ENCODE measurements at regions not wholly inside any gene's neighbourhood (a gene's known extent, or its start where the extent isn't known, plus 50 kb on each side); places are given as distances from the start of the nearest gene placed in this dataset.

GRCh38 chr6:44049163-44049988 is 77.9 kb downstream of the MRPL14 start:
- TF ChIP-seq REST (IDR thresholded peaks at IDR 0.05; ENCODE audit: insufficient read depth in 1 of 2, low read depth in 2 of 2, low read length in 2 of 2) (no peak), TAF1 (IDR thresholded peaks at IDR 0.05; ENCODE audit: borderline replicate concordance, insufficient read depth, low read length) (no peak), FOXP2 (optimal IDR thresholded peaks at IDR 0.05; ENCODE audit: borderline replicate concordance, extremely low read depth, extremely low read length, insufficient read depth) (no peak), SIN3A (IDR thresholded peaks at IDR 0.05; ENCODE audit: borderline replicate concordance, insufficient read depth, low read length) (no peak), POLR2AphosphoS5 (IDR thresholded peaks at IDR 0.05; ENCODE audit: low read depth, low read length) (no peak)

GRCh38 chr6:44048277-44048676 is 79.0 kb downstream of the MRPL14 start:
- TF ChIP-seq TAF1 (IDR thresholded peaks at IDR 0.05; ENCODE audit: borderline replicate concordance, insufficient read depth, low read length) = no peak
- no peak for TF ChIP-seq SIN3A (IDR thresholded peaks at IDR 0.05; ENCODE audit: borderline replicate concordance, insufficient read depth, low read length)
- TF ChIP-seq FOXP2 (optimal IDR thresholded peaks at IDR 0.05; ENCODE audit: borderline replicate concordance, extremely low read depth, extremely low read length, insufficient read depth) = no peak

GRCh38 chr6:44047801-44048200 is 79.5 kb downstream of the MRPL14 start:
- TF ChIP-seq TAF1 (IDR thresholded peaks at IDR 0.05; ENCODE audit: borderline replicate concordance, insufficient read depth, low read length) (no peak), POLR2AphosphoS5 (IDR thresholded peaks at IDR 0.05; ENCODE audit: low read depth, low read length) (no peak), SIN3A (IDR thresholded peaks at IDR 0.05; ENCODE audit: borderline replicate concordance, insufficient read depth, low read length) (no peak), FOXP2 (optimal IDR thresholded peaks at IDR 0.05; ENCODE audit: borderline replicate concordance, extremely low read depth, extremely low read length, insufficient read depth) (no peak), REST (IDR thresholded peaks at IDR 0.05; ENCODE audit: insufficient read depth in 1 of 2, low read depth in 2 of 2, low read length in 2 of 2) (no peak)

- TF ChIP-seq POLR2AphosphoS5 (IDR thresholded peaks at IDR 0.05; ENCODE audit: low read depth, low read length) (no peak), FOXP2 (optimal IDR thresholded peaks at IDR 0.05; ENCODE audit: borderline replicate concordance, extremely low read depth, extremely low read length, insufficient read depth) (no peak), SIN3A (IDR thresholded peaks at IDR 0.05; ENCODE audit: borderline replicate concordance, insufficient read depth, low read length) (no peak), REST (IDR thresholded peaks at IDR 0.05; ENCODE audit: insufficient read depth in 1 of 2, low read depth in 2 of 2, low read length in 2 of 2) (no peak), TAF1 (IDR thresholded peaks at IDR 0.05; ENCODE audit: borderline replicate concordance, insufficient read depth, low read length) (no peak)
Observed at GRCh38 chr6:44047179-44047546, 80.1 kb downstream of the MRPL14 start.

- TF ChIP-seq SIN3A (IDR thresholded peaks at IDR 0.05; ENCODE audit: borderline replicate concordance, insufficient read depth, low read length) = no peak
- no peak for TF ChIP-seq FOXP2 (optimal IDR thresholded peaks at IDR 0.05; ENCODE audit: borderline replicate concordance, extremely low read depth, extremely low read length, insufficient read depth)
- TF ChIP-seq POLR2AphosphoS5 (IDR thresholded peaks at IDR 0.05; ENCODE audit: low read depth, low read length) = no peak
- TF ChIP-seq TAF1 (IDR thresholded peaks at IDR 0.05; ENCODE audit: borderline replicate concordance, insufficient read depth, low read length) = no peak
- no peak for TF ChIP-seq REST (IDR thresholded peaks at IDR 0.05; ENCODE audit: insufficient read depth in 1 of 2, low read depth in 2 of 2, low read length in 2 of 2)
Observed at GRCh38 chr6:44046516-44047178, 80.6 kb downstream of the MRPL14 start.

Measured in PFSK-1 (cell line).